Activated CD4-positive, alpha-beta T cell treated with anti-CD3 and anti-CD28 coated beads, Interleukin-2, amount 10 ng/mL, durations not matched to agents 24 days and 14 days (primary cell): ENCODE measurements at regions not wholly inside any gene's neighbourhood (a gene's known extent, or its start where the extent isn't known, plus 50 kb on each side); places are given as distances from the start of the nearest gene placed in this dataset.
A peak's percentile ranks its signal among the peaks of the same experiment; 100 is the strongest.

Source experiments
- DNase-seq: peaks from one replicate; pipeline ENCODE4 v3.0.0; 2022
- H3K27ac Mint-ChIP-seq: one replicate; pipeline ENCODE4 v1.8.0; 2022; ENCODE audit warnings: mild to moderate bottlenecking, mixed read lengths
- H3K27me3 Mint-ChIP-seq: one replicate; pipeline ENCODE4 v1.8.0; 2022; ENCODE audit warnings: mixed read lengths
- H3K36me3 Mint-ChIP-seq: one replicate; pipeline ENCODE4 v1.8.0; 2022; ENCODE audit warnings: low read depth, mild to moderate bottlenecking, mixed read lengths
- H3K4me1 Mint-ChIP-seq: one replicate; pipeline ENCODE4 v1.8.0; 2021; ENCODE audit warnings: mixed read lengths
- H3K4me3 Mint-ChIP-seq: one replicate; pipeline ENCODE4 v1.8.0; 2022; ENCODE audit warnings: mild to moderate bottlenecking, moderate library complexity, mixed read lengths
- H3K9me3 Mint-ChIP-seq: one replicate; pipeline ENCODE4 v1.8.0; 2021; ENCODE audit warnings: mixed read lengths
- intact Hi-C: fragments of 100-400 bp; cut with micrococcal nuclease; formaldehyde crosslinking; loops from one replicate; pipeline ENCODE4 v1.15.1; 2023

DNA sequence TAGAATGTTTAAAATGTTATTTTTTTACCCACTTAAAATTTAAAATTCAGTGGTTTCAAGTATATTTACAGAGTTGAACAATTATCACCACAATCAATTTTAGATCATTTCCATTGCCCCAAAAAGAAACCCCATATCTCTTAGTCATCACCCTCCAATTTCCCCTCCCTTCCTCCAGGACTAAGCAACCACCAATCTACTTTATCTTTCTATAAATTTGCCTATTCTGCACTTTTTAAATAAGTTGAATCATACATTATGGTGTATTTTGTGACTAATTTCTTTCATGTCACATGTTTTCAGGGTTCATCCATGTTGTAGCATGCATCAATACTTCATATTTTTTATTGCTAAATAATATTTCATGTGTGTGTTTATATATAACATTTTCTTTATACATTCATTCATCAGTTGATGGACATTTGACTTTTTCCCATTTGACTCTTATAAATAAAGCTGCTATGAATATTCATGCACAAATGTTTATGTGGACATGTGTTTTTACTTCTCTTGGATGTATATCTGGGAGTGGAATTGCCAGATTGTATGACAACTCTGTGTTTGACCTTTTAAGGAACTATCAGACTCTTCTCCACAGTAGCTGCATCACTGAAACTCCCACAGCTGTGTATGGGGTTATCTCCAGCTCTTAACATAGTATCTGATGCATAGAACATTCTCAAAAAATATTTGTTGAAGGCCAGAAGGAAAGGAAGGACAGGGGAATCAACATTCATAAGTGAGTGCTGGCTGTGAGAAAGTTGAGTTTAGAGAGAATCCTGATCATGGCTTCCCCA is 107.8 kb upstream of the OXGR1 start:
- intact Hi-C loops: no loop called here
- Mint-ChIP-seq H3K36me3 (no peaks in the 10 kb centered on the region), H3K4me3 (no peak overlapping the region), H3K27ac (no peak overlapping the region), H3K9me3 (no peaks in the 10 kb centered on the region), H3K27me3 (peaks cover 2% of the 10 kb centered on the region), H3K4me1 (peaks cover 5% of the 10 kb centered on the region)
- no peak for DNase-seq

DNA sequence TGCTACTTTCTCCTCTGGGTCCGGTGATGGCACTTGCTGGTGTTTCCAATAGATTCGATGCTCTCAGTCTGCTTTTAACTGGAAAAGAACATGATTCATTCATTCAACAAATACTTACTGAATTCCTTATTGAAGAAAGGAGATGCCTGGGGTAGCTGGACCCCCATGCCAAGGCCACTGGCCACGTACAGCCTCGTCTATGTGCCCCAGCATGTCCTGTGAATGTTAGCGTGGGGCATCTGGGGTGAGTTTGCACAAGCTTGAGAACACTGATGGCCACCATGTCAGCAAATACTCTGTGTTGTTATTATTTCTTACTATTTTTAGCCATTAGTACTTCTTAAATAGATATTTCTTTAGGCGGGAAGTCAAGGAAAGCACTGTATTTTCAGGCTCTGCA is 112.0 kb upstream of the OXGR1 start:
- intact Hi-C loops: no loop called here
- DNase-seq: no peak
- no peak overlapping the region for H3K4me3 Mint-ChIP-seq
- H3K4me1 Mint-ChIP-seq: peaks cover 6% of the 10 kb centered on the region
- peaks cover 12% of the 10 kb centered on the region for H3K27me3 Mint-ChIP-seq
- no peak overlapping the region for H3K27ac Mint-ChIP-seq
- no peaks in the 10 kb centered on the region for H3K36me3 Mint-ChIP-seq
- no peaks in the 10 kb centered on the region for H3K9me3 Mint-ChIP-seq

DNA sequence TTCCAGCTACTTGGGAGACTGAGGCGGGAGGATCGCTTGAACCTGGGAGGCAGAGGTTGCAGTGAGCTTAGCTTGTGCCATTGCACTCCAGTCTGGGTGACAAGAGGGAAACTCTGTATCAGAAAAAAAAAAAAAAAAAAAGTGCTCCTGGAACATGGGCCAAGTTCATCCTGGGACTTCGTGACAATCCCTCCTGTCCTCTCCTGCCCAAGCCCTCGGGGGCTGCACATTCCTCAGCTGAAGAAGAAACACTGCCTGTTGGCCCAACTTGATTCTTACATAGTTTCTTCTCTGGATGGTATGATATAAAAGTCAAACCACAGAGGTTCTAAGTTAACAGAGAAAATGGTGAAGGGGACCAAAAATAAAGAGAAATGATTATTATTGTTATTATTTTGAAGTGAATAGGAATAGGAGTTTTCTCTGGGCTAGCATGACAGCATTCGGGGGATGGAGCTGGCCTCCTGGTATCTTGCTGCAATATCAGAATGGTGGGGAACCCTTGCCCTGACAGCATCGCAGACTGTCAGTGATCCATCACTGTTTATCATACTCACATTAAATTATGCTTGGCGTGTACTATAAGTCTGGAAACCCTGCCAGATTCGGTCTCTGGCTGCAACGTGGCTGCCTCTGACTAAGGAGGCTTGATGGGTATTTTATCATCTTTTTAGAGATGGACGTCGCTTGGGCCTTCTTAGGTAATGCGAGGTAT is 113.7 kb upstream of the OXGR1 start:
- intact Hi-C loops: no loop called here
- DNase-seq: peak; percentile 42
- no peak overlapping the region for H3K4me3 Mint-ChIP-seq

DNA sequence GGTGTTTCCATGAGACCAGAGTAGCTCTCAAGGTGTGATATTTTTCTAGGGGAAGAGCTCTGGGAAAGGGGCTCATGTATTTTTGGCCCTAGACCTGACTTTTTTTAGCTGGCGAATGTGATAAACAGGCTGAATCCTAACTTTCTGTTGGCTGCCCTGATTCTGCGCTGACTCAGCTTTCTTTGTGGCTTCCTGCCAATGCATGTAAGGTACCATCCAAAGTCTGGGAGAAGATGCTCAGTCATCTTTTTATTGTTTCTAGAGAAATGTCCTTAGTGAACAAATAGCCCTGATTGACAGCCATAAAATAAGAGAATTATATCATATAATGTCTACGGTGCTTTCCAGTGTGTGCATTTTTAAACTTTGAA is 113.6 kb upstream of the MBNL2 start:
- no peak overlapping the region for H3K4me3 Mint-ChIP-seq
- intact Hi-C loops: no loop called here
- H3K4me1 Mint-ChIP-seq: peaks cover 6% of the 10 kb centered on the region
- no peak overlapping the region for H3K27ac Mint-ChIP-seq
- H3K36me3 Mint-ChIP-seq: no peaks in the 10 kb centered on the region
- no peaks in the 10 kb centered on the region for H3K9me3 Mint-ChIP-seq
- peaks cover 20% of the 10 kb centered on the region for H3K27me3 Mint-ChIP-seq
- DNase-seq: no peak

More for the DNA sequence above, 113.7 kb upstream of the OXGR1 start:
- Mint-ChIP-seq H3K9me3 (no peaks in the 10 kb centered on the region), H3K36me3 (no peaks in the 10 kb centered on the region), H3K4me1 (peaks cover 6% of the 10 kb centered on the region), H3K27ac (no peak overlapping the region), H3K27me3 (peaks cover 16% of the 10 kb centered on the region)

DNA sequence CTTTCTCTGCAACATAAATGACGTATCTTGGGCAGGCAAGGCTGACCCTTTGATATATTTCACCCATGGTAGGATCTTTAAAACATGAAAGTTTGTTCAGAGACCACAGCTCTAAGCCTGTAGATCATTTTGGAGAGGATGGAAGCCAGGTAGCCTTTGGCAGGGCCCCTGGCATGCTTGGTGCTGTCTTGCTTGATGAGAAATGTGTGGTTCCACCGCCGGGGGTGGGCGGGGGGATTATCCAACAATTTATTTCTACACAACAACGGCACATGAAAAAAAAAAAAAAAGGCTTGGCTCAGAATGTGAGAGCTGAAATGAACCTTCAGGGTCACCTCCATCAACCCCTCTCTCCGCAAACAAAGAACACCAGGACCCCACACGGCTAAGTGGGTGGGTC is 112.9 kb upstream of the MBNL2 start:
- intact Hi-C loops: no loop called here
- Mint-ChIP-seq H3K9me3 (no peaks in the 10 kb centered on the region), H3K4me3 (no peak overlapping the region), H3K36me3 (no peaks in the 10 kb centered on the region), H3K27me3 (peaks cover 23% of the 10 kb centered on the region), H3K27ac (no peak overlapping the region), H3K4me1 (peaks cover 6% of the 10 kb centered on the region)
- no peak for DNase-seq

DNA sequence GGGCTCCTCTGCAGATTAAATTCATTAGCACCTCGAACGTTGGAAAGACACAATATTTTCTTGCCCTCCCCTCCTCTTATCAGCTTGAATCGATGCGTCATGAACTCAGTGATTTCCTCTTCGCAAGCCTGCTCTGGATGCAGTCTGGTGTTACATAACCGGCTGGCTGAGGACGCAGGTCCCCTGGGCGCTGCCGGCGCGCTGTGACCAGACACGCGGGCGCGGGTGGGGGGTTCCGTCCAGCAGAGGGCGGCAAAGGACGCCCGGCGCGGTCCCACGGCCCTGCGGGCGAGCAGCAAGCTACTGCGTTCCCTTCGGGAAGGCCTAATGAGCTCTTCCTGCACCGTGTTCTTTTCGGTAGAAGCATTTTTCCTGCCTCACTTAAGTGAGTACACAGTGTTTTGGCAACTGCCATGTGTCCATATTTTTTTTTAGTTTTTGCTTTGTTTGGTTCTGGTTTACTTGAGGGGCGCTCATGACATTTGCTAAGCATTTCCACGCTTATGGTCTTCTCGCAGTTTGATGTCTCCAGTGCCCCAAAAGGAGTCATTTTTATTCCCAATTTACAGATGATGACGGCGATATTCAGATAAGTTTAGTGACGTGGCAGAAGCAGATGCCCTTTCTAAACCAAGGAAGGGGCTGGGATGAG is 112.2 kb upstream of the MBNL2 start:
- peaks cover 6% of the 10 kb centered on the region for H3K4me1 Mint-ChIP-seq
- peak; percentile 94 for DNase-seq
- no peaks in the 10 kb centered on the region for H3K9me3 Mint-ChIP-seq
- no peak overlapping the region for H3K27ac Mint-ChIP-seq
- H3K36me3 Mint-ChIP-seq: no peaks in the 10 kb centered on the region
- peaks cover 27% of the 10 kb centered on the region for H3K27me3 Mint-ChIP-seq
- peak overlapping the region; percentile 45 for H3K4me3 Mint-ChIP-seq
- intact Hi-C loops: loop anchor here (1.0 to 5.0 kb wide), 3 partner anchors 112 to 249 kb away; partner anchors contain the start of gene MBNL2

DNA sequence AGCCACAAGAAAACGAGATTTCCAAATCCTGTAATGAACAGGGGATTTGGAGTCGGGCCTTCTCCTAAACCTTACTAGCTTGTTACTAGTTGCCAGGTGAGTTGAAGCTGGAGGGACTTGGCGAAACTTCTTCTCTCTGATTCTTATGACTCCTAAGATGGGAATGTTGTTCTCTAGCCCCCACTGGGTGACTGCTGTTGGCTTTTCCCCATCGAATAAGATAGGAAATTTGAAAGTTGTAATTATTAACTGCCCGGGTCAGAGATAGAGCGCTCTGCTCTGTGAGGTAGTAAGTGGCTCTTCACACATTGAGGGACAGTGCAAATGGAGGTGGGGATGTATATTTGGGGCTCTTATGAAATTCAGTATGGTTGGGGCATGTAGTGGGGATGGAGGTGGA is 111.2 kb upstream of the MBNL2 start:
- Mint-ChIP-seq H3K9me3 (no peaks in the 10 kb centered on the region), H3K4me3 (no peak overlapping the region), H3K36me3 (no peaks in the 10 kb centered on the region), H3K27me3 (peaks cover 33% of the 10 kb centered on the region), H3K4me1 (peaks cover 6% of the 10 kb centered on the region), H3K27ac (no peak overlapping the region)
- peak; percentile 44 for DNase-seq
- intact Hi-C loops: loop anchor here (1.0 to 5.0 kb wide), 3 partner anchors 111 to 248 kb away; partner anchors contain the start of gene MBNL2

DNA sequence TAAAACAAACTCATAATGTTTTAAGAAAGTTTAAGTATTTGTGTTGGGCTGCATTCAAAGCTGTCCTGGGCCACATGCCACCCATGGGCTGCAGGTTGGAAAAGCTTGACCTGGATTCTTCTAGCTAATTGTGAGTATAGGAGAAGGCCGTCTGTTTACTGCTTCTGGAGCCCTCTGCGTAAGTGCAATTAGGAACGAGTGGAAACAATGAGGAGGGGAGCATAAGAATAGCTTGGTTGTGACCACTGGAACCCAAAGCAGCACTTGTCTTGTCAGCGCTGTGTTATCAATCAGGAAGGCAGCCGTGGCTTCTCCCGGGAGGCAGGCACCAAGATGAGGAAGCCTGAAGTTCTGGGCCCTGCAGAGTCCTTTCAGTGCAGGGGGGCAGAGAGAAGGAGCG is 110.4 kb upstream of the MBNL2 start:
- no peaks in the 10 kb centered on the region for H3K9me3 Mint-ChIP-seq
- no peak for DNase-seq
- peaks cover 33% of the 10 kb centered on the region for H3K27me3 Mint-ChIP-seq
- intact Hi-C loops: loop anchor here (5.0 kb wide), 1 partner anchor 111 kb away; the partner anchor contains the start of gene MBNL2
- H3K36me3 Mint-ChIP-seq: no peaks in the 10 kb centered on the region
- peaks cover 6% of the 10 kb centered on the region for H3K4me1 Mint-ChIP-seq
- no peak overlapping the region for H3K4me3 Mint-ChIP-seq
- no peak overlapping the region for H3K27ac Mint-ChIP-seq

DNA sequence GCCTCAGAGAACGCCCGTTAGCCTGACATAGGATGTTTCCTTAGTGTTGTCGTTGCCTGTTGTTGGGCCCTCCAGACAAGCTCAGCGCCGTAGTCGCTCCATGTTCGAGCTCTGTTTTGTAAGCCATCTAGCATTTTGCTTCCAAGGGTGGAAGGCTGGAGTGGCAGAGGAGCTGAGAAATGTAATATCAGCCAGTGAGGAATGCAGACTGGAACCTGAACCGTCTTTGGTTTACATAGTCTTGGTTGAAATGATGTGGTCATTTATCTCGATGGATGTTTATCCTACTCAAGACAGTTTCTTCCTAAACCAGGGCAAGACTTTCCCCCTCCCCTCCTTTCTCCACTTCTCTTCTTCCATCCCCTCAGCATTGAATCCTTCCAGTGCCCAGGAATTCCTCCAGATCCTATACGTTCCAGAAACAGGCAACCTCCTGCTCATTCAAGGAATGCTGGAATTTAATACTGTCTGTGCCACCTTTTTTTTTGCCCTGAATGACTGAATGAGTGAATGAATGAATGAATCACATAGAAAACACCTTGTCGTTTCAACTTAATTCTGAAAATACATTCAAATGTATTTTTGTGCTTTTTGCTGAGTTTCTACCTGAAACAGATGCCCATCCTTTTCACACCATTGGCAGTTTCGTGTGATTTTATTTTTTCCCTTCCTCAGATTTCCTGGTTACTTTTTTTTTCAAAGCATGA is 109.5 kb upstream of the MBNL2 start:
- peaks cover 33% of the 10 kb centered on the region for H3K27me3 Mint-ChIP-seq
- intact Hi-C loops: loop anchor here (5.0 kb wide), 1 partner anchor 110 kb away; the partner anchor contains the start of gene MBNL2
- no peak overlapping the region for H3K27ac Mint-ChIP-seq
- H3K36me3 Mint-ChIP-seq: no peaks in the 10 kb centered on the region
- H3K4me3 Mint-ChIP-seq: no peak overlapping the region
- DNase-seq: no peak
- peaks cover 6% of the 10 kb centered on the region for H3K4me1 Mint-ChIP-seq
- no peaks in the 10 kb centered on the region for H3K9me3 Mint-ChIP-seq

DNA sequence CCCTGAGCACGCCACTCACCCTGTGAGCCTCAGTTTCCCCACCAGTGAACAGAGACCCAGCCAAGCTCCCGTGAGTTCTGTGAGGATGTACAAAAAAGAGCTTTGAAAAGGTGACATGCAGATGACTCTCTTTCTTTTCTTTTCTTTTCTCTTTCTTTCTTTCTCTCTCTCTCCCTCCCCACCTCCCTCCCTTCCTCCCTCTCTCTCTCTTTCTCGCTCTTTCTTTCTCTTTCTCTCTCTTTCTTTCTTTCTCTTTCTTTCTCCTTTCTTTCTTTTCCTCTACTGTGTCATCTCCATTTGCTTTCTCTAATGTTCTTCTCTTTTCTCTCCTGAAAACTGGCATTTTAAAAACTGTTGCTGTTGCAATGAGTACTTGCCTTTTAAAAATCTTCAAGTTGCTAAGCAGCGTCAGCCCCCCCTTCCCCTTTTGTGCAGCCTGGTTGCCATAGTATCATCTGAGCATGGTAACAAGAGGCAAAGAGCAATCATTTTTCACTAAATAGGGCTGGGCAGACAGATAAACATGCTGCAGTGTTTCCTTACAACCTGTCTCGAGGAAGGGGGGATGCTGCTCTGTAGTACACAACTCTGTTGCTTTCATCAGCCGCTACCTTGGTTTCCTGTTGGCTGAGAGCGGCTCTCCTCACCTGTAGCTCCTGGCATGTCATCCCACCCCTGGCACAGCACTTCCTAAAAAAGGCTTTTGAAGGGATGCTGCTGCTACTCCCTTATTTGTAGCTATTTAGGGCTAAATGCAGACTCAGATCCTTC is 108.7 kb upstream of the MBNL2 start:
- H3K9me3 Mint-ChIP-seq: no peaks in the 10 kb centered on the region
- peaks cover 6% of the 10 kb centered on the region for H3K4me1 Mint-ChIP-seq
- H3K27me3 Mint-ChIP-seq: peaks cover 35% of the 10 kb centered on the region
- intact Hi-C loops: loop anchor here (5.0 kb wide), 1 partner anchor 109 kb away; the partner anchor contains the start of gene MBNL2
- no peak for DNase-seq
- H3K4me3 Mint-ChIP-seq: no peak overlapping the region
- H3K27ac Mint-ChIP-seq: no peak overlapping the region
- no peaks in the 10 kb centered on the region for H3K36me3 Mint-ChIP-seq

DNA sequence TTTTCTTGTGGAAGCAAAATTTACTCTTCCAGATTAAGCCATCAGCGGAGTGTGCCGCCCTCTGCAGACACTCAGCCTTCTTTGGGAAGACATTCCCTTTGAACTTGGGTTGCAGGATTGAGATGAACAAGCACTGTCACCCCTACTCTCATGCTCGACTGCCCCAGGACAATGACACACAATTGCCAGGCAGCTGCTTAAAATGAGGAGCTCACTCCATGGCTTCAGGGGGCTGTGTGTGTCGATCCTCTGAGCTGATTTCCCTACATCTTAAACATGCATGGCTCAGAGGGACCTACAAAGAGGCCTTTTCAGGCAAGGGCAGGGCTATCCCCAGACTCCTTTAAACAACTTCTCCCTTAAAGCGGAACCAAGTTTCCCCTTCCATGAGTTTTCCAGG is 107.5 kb upstream of the MBNL2 start:
- H3K36me3 Mint-ChIP-seq: no peaks in the 10 kb centered on the region
- H3K4me1 Mint-ChIP-seq: peaks cover 5% of the 10 kb centered on the region
- peaks cover 36% of the 10 kb centered on the region for H3K27me3 Mint-ChIP-seq
- DNase-seq: no peak
- no peak overlapping the region for H3K4me3 Mint-ChIP-seq
- no peaks in the 10 kb centered on the region for H3K9me3 Mint-ChIP-seq
- intact Hi-C loops: loop anchor here (5.0 kb wide), 1 partner anchor 108 kb away; the partner anchor contains the start of gene MBNL2
- no peak overlapping the region for H3K27ac Mint-ChIP-seq

DNA sequence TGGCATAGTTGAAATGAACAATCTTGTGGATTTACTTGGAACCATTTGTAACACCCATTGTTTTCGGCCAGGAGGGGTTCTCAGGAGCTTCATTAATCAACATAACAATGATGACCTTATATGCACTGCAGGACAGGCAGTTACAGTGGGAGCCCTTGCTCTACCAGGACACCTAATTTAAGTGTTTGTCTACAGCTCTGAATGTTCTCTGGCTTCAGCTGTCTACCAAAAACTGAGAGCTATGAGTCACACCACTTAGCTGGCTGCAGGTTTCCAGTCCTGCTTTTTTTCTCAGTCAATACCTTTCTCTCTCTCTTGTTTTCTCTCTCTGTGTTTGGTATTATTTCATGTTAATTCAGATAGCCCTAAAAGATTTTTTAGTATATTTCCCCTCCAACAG is 105.4 kb upstream of the MBNL2 start:
- DNase-seq: no peak
- Mint-ChIP-seq H3K27ac (no peak overlapping the region), H3K9me3 (no peaks in the 10 kb centered on the region), H3K4me1 (no peaks in the 10 kb centered on the region), H3K27me3 (peaks cover 40% of the 10 kb centered on the region), H3K36me3 (no peaks in the 10 kb centered on the region), H3K4me3 (no peak overlapping the region)
- intact Hi-C loops: no loop called here

DNA sequence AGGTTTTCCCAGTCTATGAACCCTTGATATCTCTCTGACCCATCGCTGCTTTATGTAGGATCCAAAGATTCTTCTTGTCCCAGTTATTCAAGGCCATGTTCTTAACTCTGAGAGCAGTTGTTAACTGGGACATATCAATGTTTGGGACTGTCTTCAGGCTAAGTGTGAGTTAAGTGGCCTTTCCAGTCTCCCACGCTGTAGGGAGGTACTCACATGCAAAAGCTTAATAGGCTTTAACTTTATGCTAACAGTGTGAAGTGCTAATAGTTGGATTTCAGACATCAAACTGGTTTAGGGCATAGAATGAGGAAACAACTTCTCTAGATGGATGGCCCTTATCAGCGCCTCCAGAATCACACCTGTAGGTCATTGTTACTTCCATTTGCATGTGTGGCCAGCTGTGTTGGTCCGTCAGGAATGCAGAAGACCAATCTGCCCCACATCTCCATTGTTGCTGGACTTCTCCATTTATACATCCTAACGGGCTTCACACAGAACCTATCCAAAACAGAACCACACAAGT is 104.7 kb upstream of the MBNL2 start:
- Mint-ChIP-seq H3K9me3 (no peaks in the 10 kb centered on the region), H3K27ac (no peak overlapping the region), H3K4me3 (no peak overlapping the region), H3K27me3 (peaks cover 39% of the 10 kb centered on the region), H3K4me1 (no peaks in the 10 kb centered on the region), H3K36me3 (no peaks in the 10 kb centered on the region)
- no peak for DNase-seq
- intact Hi-C loops: no loop called here
